HT1080 (cell line): ENCODE measurements at regions not wholly inside any gene's neighbourhood (a gene's known extent, or its start where the extent isn't known, plus 50 kb on each side); places are given as distances from the start of the nearest gene placed in this dataset.

Source experiments
- DNase-seq: peaks from one replicate; pipeline ENCODE4 v3.0.0-alpha.2; 2015; ENCODE audit warnings: low read depth

GRCh38 chr2:221189431-221190067 lies 382.6 kb downstream of the EPHA4 start:
- no peak for DNase-seq

GRCh38 chr2:221195829-221196228 lies 376.3 kb downstream of the EPHA4 start:
- DNase-seq = no peak

GRCh38 chr2:221197225-221197856 lies 374.8 kb downstream of the EPHA4 start:
- DNase-seq = no peak

GRCh38 chr2:221198309-221198708 lies 373.8 kb downstream of the EPHA4 start:
- DNase-seq = no peak

DNA sequence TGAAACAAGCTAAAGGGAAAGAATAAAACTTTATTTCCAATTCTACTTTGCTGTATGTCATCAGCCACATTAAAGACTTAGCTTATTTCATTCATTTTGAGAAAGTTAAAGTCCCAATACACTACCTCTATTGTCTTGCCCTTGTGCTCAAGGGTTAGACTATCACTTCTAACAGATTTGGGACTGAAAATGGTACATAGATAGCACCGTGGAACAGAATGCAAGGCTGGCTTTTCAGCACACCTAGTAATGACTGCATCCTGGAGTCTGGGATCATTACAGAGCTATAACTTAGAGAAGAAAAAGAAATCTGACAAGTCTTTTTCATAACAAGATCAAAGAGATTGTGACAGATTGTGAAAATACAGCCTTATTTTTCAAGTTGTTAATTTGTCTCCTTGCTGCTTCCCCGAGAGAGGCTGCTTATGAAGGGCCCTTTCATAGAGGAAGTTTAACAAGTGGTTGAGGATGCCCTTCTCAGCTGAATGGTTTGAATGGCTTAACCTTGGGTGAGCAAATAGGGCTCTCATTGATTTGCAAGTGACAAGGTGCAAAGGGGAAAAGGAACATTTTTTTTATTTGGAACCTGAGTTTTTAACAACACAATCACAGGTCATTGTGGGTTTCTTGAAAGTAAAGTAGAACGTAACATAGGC lies 371.8 kb downstream of the EPHA4 start:
- no peak for DNase-seq

DNA sequence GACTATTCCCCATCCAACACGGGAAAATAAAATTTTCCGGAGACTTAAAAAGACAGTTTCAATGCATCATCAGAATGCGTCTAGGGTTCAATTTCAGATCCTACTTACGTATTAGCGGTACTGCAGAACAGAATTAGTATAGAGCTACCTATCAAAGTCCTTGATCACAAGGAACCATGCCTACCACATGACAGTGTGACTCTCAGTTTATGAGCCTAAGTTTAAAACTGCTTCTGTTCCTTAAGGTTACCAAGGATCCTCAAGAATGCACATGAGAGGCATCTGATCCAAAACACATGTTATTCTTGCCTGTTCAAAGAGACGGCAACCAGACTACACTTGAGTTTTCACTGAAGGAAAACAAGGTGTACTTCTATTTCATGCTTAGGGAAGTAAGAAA lies 369.7 kb downstream of the EPHA4 start:
- no peak for DNase-seq

- no peak for DNase-seq
Observed at GRCh38 chr2:221203125-221203524, 369.0 kb downstream of the EPHA4 start.

DNA sequence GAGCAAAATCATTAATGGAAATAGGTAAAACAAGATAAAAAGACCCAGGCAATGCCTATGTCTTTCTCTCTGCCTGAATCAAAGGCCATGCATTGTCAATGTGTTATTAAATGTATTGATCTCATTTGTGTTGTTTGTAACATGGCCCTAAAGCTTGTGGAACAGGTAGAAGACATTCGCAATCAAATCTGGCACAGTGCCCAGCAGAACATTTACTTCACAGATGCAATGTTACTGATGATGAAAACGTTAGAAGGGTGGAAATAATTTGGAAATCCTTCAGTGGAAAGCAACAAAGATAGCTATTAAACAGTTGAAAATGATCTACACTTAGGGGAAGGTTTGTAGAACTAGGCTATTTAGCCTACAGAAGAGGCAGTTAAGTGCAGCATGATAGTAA lies 368.2 kb downstream of the EPHA4 start:
- DNase-seq = no peak

DNA sequence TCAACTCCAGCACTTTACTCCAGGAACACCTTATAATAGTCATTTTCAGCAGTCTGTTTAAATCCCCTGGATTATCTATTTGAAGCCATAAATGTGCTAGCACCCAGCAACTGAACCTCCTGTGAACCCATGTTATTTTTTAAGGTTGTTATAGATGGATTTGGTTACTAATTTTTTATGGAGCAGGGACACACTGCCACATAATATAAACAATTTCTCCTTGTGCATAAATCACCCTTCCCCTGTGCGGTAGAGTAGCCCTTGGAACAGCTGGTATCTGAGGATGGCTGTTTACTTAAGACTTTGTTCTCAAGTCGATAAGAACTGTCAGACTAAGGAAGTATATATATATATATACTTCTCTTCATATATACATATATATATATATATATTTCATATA lies 367.4 kb downstream of the EPHA4 start:
- DNase-seq = no peak

- no peak for DNase-seq
Observed at GRCh38 chr2:221205103-221205673, 366.9 kb downstream of the EPHA4 start.

DNA sequence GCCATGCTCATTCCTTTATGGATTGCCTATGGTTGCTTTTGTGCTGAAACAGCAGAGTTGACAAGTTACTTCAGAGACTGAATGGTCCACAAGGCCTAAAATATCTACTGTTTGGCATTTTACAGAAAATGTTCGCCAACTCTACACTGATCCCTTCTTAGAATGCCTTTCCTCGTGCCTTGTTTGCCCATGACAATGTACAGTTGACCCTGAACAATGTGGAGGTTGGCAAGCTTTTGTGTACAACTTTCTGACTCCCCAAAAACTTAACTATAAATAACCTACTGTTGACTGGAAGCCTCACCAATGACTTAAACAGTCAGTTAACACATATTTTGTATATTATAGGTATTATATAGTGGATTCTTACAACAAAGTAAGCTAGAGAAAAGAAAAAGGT lies 361.4 kb downstream of the EPHA4 start:
- no peak for DNase-seq

DNA sequence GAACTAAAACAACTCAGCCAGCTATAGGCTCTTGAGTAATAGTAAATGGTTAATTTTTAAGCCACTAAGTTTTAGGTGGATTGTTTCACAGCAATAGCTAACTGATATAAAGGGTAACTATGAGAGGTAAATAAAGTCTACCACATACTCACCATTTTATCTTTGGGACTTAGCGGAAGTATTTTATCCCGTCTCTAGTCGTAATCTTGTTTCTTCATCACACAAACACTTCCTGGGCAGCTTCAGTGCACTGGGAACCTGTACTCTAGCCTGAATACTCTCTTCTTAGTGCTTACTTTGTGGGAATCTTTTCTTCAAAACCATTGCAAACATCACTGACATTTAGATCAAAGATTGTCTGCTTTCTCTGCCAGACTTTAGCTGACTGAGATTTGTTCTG lies 360.5 kb downstream of the EPHA4 start:
- DNase-seq = no peak

- DNase-seq = no peak
Observed at GRCh38 chr2:221212105-221212504, 360.0 kb downstream of the EPHA4 start.

GRCh38 chr2:221215487-221215886 lies 356.6 kb downstream of the EPHA4 start:
- no peak for DNase-seq

DNA sequence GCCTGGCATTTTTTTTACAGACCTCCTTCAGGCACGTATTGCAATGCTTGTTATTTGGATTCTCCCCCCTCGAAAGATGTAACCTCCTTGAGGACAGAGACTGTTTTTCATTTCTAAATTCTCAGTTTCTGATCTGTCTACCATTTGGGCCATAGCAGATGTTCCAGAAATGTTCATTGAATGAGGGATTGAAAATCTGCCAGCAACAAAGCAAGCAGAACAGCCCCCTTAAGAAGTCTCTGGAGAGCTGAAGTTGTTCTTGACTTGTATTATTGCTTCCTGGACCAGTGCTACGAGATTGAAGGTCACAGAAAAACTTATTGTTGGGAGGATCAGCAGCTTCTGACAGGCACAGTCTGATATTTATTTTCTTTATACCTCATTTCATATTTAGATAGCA lies 355.5 kb downstream of the EPHA4 start:
- no peak for DNase-seq

- DNase-seq = no peak
Observed at GRCh38 chr2:221225752-221226151, 346.4 kb downstream of the EPHA4 start.

GRCh38 chr2:221228214-221228769 lies 343.8 kb downstream of the EPHA4 start:
- DNase-seq = no peak

- no peak for DNase-seq
Observed at GRCh38 chr2:221229099-221229498, 343.0 kb downstream of the EPHA4 start.

DNA sequence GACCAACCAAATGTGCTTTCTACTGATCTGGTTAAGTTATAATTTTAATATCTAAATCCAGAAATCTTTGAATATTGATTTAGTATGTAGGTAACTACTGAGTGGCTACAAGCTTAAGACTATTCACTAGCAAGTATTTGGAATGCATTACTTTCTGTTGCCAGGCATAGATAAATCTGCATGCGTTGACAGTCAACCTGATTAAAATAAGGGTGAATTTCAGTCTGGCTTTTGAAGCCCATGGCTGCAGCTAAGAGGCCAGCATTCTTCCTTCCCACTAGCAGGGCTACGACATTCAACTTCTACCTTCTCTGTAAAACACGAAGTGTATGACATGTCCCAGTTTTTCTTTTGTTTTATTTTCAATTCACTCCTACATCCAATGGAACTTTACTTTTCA lies 340.6 kb downstream of the EPHA4 start:
- no peak for DNase-seq

DNA sequence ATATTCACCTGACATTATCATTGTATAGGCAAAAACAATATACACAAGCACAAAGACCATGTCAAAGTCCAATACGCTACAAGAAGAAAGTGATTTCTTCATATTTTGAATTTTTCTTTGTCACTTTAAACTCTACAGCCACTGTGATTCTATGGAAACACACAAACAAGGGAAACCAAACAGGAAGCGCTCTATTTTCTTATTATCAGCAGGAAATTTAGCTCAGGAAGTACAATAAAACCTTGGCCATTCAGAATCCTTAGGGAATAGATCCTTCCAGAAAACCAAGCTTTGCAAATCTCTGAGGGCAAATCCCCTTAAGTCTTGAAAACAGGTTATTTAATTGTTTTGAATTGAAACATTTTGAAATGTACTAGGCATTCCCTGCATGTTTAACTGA lies 336.2 kb downstream of the EPHA4 start:
- DNase-seq = no peak

DNA sequence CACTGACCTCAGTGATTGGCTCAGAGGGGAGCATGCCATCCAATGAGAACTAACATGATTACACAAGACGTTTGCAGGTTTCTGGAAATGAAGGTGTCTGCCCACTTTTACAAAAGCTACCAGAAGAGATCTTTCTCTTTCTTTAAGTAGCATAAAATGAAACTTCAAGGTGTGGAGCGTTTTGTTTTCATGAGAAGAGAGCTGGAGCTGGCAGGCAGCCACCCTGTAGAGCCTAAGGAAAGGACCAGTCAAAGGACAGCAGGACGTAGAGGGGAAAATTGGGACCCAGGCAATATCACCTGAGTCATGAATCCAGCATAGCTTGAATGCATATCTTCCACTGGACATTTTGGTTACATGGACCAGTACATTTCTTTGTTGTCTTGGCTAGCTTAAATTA lies 331.0 kb downstream of the EPHA4 start:
- no peak for DNase-seq

- DNase-seq = no peak
Observed at GRCh38 chr2:221243771-221244170, 328.3 kb downstream of the EPHA4 start.
